ENCODE measurements at regions not wholly inside any gene's neighbourhood (a gene's known extent, or its start where the extent isn't known, plus 50 kb on each side); places are given as distances from the start of the nearest gene placed in this dataset.

DNA sequence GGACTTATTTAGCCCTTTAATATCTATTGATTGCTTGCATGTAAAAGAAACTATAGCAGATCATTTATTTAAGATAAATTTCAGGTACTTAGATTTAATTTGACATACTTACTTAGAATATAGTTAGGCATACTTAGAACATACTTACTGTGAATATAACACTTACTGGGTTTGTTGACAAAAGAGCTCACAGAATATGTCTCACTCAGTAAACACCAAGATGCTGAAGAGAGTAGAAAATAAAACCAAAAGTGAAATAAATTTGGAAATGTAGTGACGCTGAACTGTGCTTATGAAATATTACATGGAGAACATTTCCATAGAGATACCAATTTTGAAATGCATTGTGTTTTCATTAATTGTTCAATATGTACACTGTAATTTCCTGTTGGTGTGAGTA is 615.4 kb upstream of the MAN1A1 start:
- TF ChIP-seq, protein P1, sequence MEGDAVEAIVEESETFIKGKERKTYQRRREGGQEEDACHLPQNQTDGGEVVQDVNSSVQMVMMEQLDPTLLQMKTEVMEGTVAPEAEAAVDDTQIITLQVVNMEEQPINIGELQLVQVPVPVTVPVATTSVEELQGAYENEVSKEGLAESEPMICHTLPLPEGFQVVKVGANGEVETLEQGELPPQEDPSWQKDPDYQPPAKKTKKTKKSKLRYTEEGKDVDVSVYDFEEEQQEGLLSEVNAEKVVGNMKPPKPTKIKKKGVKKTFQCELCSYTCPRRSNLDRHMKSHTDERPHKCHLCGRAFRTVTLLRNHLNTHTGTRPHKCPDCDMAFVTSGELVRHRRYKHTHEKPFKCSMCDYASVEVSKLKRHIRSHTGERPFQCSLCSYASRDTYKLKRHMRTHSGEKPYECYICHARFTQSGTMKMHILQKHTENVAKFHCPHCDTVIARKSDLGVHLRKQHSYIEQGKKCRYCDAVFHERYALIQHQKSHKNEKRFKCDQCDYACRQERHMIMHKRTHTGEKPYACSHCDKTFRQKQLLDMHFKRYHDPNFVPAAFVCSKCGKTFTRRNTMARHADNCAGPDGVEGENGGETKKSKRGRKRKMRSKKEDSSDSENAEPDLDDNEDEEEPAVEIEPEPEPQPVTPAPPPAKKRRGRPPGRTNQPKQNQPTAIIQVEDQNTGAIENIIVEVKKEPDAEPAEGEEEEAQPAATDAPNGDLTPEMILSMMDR (IDR thresholded peaks at IDR 0.05): no peak
- TF ChIP-seq NRF1 (IDR thresholded peaks at IDR 0.05; ENCODE audit: low read depth, low read length): no peak
- no peak for TF ChIP-seq SMC3 (IDR thresholded peaks at IDR 0.05; ENCODE audit: low read depth, low read length)
- TF ChIP-seq, protein P2, sequence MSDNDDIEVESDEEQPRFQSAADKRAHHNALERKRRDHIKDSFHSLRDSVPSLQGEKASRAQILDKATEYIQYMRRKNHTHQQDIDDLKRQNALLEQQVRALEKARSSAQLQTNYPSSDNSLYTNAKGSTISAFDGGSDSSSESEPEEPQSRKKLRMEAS (IDR thresholded peaks at IDR 0.05; ENCODE audit: low read depth): no peak
- TF ChIP-seq, protein P3, sequence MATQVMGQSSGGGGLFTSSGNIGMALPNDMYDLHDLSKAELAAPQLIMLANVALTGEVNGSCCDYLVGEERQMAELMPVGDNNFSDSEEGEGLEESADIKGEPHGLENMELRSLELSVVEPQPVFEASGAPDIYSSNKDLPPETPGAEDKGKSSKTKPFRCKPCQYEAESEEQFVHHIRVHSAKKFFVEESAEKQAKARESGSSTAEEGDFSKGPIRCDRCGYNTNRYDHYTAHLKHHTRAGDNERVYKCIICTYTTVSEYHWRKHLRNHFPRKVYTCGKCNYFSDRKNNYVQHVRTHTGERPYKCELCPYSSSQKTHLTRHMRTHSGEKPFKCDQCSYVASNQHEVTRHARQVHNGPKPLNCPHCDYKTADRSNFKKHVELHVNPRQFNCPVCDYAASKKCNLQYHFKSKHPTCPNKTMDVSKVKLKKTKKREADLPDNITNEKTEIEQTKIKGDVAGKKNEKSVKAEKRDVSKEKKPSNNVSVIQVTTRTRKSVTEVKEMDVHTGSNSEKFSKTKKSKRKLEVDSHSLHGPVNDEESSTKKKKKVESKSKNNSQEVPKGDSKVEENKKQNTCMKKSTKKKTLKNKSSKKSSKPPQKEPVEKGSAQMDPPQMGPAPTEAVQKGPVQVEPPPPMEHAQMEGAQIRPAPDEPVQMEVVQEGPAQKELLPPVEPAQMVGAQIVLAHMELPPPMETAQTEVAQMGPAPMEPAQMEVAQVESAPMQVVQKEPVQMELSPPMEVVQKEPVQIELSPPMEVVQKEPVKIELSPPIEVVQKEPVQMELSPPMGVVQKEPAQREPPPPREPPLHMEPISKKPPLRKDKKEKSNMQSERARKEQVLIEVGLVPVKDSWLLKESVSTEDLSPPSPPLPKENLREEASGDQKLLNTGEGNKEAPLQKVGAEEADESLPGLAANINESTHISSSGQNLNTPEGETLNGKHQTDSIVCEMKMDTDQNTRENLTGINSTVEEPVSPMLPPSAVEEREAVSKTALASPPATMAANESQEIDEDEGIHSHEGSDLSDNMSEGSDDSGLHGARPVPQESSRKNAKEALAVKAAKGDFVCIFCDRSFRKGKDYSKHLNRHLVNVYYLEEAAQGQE (IDR thresholded peaks at IDR 0.05; ENCODE audit: low read depth, low read length): no peak
- TF ChIP-seq EZH2phosphoT487 (IDR thresholded peaks at IDR 0.05; ENCODE audit: borderline replicate concordance, low read depth): no peak
- no peak for TF ChIP-seq POLR2AphosphoS5 (IDR thresholded peaks at IDR 0.05; ENCODE audit: low read depth, low read length)
- TF ChIP-seq MXI1 (IDR thresholded peaks at IDR 0.05; ENCODE audit: low read depth, low read length): no peak
- TF ChIP-seq, protein P4, sequence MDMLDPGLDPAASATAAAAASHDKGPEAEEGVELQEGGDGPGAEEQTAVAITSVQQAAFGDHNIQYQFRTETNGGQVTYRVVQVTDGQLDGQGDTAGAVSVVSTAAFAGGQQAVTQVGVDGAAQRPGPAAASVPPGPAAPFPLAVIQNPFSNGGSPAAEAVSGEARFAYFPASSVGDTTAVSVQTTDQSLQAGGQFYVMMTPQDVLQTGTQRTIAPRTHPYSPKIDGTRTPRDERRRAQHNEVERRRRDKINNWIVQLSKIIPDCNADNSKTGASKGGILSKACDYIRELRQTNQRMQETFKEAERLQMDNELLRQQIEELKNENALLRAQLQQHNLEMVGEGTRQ (IDR thresholded peaks at IDR 0.05; ENCODE audit: borderline replicate concordance, low read depth, low read length): no peak
- TF ChIP-seq CHD2 (IDR thresholded peaks at IDR 0.05; ENCODE audit: low read length, partially characterized antibody): no peak
- no peak for TF ChIP-seq YY1 (IDR thresholded peaks at IDR 0.05; ENCODE audit: low read depth)
- no peak for TF ChIP-seq RAD21 (IDR thresholded peaks at IDR 0.05; ENCODE audit: low read length)
- no peak for TF ChIP-seq TCF12 (IDR thresholded peaks at IDR 0.05)
- TF ChIP-seq, protein P5, sequence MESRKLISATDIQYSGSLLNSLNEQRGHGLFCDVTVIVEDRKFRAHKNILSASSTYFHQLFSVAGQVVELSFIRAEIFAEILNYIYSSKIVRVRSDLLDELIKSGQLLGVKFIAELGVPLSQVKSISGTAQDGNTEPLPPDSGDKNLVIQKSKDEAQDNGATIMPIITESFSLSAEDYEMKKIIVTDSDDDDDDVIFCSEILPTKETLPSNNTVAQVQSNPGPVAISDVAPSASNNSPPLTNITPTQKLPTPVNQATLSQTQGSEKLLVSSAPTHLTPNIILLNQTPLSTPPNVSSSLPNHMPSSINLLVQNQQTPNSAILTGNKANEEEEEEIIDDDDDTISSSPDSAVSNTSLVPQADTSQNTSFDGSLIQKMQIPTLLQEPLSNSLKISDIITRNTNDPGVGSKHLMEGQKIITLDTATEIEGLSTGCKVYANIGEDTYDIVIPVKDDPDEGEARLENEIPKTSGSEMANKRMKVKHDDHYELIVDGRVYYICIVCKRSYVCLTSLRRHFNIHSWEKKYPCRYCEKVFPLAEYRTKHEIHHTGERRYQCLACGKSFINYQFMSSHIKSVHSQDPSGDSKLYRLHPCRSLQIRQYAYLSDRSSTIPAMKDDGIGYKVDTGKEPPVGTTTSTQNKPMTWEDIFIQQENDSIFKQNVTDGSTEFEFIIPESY (IDR thresholded peaks at IDR 0.05; ENCODE audit: borderline replicate concordance, low read depth): no peak
